Spleen (tissue), 11 donors: ENCODE measurements at regions not wholly inside any gene's neighbourhood (a gene's known extent, or its start where the extent isn't known, plus 50 kb on each side); places are given as distances from the start of the nearest gene placed in this dataset.

ENCODE experiments used
- DNase-seq: peaks from one replicate; pipeline ENCODE4 v3.0.0-alpha.2; 2020
- H3K27ac ChIP-seq, 8 donors: fragments of 200-600 bp; sonication (generic) in 7 of 8; 1 replicate in 4 of 8; 2 replicates in 4 of 8; pipeline versions ENCODE4 v1.5.0 to v1.8.0; 2016 to 2021; ENCODE audit warnings: inconsistent platforms in 4 of 8, mild to moderate bottlenecking in 4 of 8, moderate library complexity in 1 of 8
- H3K27me3 ChIP-seq, 7 donors: fragments of 200-600 bp; sonication (generic) in 6 of 7; replicated peaks in 1 of 7; 1 replicate in 4 of 7; 2 replicates in 3 of 7; pipeline versions ENCODE4 v1.5.0 to v1.8.0; 2016 to 2021; ENCODE audit warnings: inconsistent platforms in 3 of 7, mild to moderate bottlenecking in 1 of 7
- H3K36me3 ChIP-seq, 6 donors: fragments of 200-600 bp; sonication (generic) in 5 of 6; 1 replicate in 4 of 6; 2 replicates in 2 of 6; pipeline versions ENCODE4 v1.5.0 to v1.8.0; 2016 to 2021; ENCODE audit warnings: inconsistent platforms in 2 of 6
- H3K4me1 ChIP-seq, 6 donors: fragments of 200-600 bp; sonication (generic) in 5 of 6; 1 replicate in 3 of 6; 2 replicates in 3 of 6; pipeline versions ENCODE4 v1.5.0 to v1.8.0; 2016 to 2021; ENCODE audit warnings: inconsistent platforms in 3 of 6
- H3K4me3 ChIP-seq, 8 donors: fragments of 200-600 bp; sonication (generic) in 7 of 8; 1 replicate in 4 of 8; 2 replicates in 4 of 8; pipeline versions ENCODE4 v1.5.0 to v1.8.0; 2016 to 2021; ENCODE audit warnings: inconsistent platforms in 4 of 8, mild to moderate bottlenecking in 4 of 8, moderate library complexity in 2 of 8
- H3K9me3 ChIP-seq, 8 donors: fragments of 200-600 bp; sonication (generic) in 7 of 8; 1 replicate in 4 of 8; 2 replicates in 4 of 8; pipeline versions ENCODE4 v1.5.0 to v1.8.0; 2016 to 2021; ENCODE audit warnings: inconsistent platforms in 4 of 8
- CTCF ChIP-seq, 11 experiments: fragments of 200-600 bp in 7 of 11; fragments of 450-650 bp in 4 of 11; sonication (generic) in 4 of 11; IDR thresholded peaks in 8 of 11; conservative IDR thresholded peaks in 3 of 11; 1 replicate in 7 of 11; 2 replicates in 4 of 11; pipeline versions ENCODE4 v1.4.0 to v1.8.0; 2016 to 2021; ENCODE audit warnings: antibody characterized with exemption in 11 of 11, inconsistent platforms in 4 of 11, mild to moderate bottlenecking in 1 of 11
- POLR2A ChIP-seq, 3 donors: fragments of 450-650 bp; IDR thresholded peaks; one replicate each; pipeline ENCODE4 v1.5.1; 2017; ENCODE audit warnings: antibody characterized with exemption in 3 of 3, mild to moderate bottlenecking in 1 of 3
- POLR2AphosphoS5 ChIP-seq, 3 donors: sonication (generic); formaldehyde crosslinking; IDR thresholded peaks; one replicate each; pipeline ENCODE4 v1.5.1; 2017; ENCODE audit warnings: antibody characterized with exemption in 3 of 3
- WGBS, 5 donors: extraction: QIAGEN DNeasy Blood & Tissue Kit in 3 of 5; methylation state at CpG; one replicate each; pipeline versions ENCODE4 v1.1.5 to v1.1.7; 2013 to 2018; 5-methylcytosine and 5-hydroxymethylcytosine counted together
- intact Hi-C: fragments of 100-400 bp; cut with DNase I; formaldehyde crosslinking; loops from one replicate; pipeline ENCODE4 v1.15.0; 2023; ENCODE audit warnings: low total_unique reads
- donor health status: healthy with polysubstance abuse.
- donor health status: DM: no; HTN: no; CAD: no; lungs with moderate emphysema.
- donor health status: DM: no; HTN: no; CAD: no.
- donor health status: Bipolar disorder and iron deficiency.
- donor health status: healthy.
- donor health status: DM: no; HTN: no; CAD: no.
- donor health status: DM: yes; HTN: yes; CAD: no.

- Histone ChIP-seq H3K4me3 (no peak overlapping the region), H3K36me3 (no peaks in the 10 kb centered on the region), H3K4me1 (no peaks in the 10 kb centered on the region), H3K27ac (no peak overlapping the region), H3K27me3 (no peaks in the 10 kb centered on the region), H3K9me3 (no peaks in the 10 kb centered on the region)
- no peak for DNase-seq
- no peak for TF ChIP-seq POLR2AphosphoS5 (IDR thresholded peaks at IDR 0.05)
- no peak for TF ChIP-seq POLR2A (IDR thresholded peaks at IDR 0.05)
- TF ChIP-seq CTCF (IDR thresholded peaks at IDR 0.05 in 8 of 11, conservative IDR thresholded peaks at IDR 0.05 in 3 of 11), result no peak
- 86 to 94% (median 87%) methylated on average over 7 of the region's 7 CpGs for WGBS, 5 donors
- intact Hi-C loops, result no loop called here
Observed at GRCh38 chr13:59120297-59120843, 1043.4 kb downstream of the DIAPH3 start.

- WGBS, 5 donors, result 83 to 96% (median 85%) methylated on average over 3 of the region's 3 CpGs
- no peaks in the 10 kb centered on the region for H3K36me3 ChIP-seq
- TF ChIP-seq POLR2A (IDR thresholded peaks at IDR 0.05), result no peak
- no peak for TF ChIP-seq POLR2AphosphoS5 (IDR thresholded peaks at IDR 0.05)
- no peak for TF ChIP-seq CTCF (IDR thresholded peaks at IDR 0.05 in 8 of 11, conservative IDR thresholded peaks at IDR 0.05 in 3 of 11)
- H3K27ac ChIP-seq, result no peak overlapping the region
- no peaks in the 10 kb centered on the region for H3K27me3 ChIP-seq
- H3K4me1 ChIP-seq, result no peaks in the 10 kb centered on the region
- intact Hi-C loops, result no loop called here
- DNase-seq, result no peak
- H3K4me3 ChIP-seq, result no peak overlapping the region
- H3K9me3 ChIP-seq, result no peaks in the 10 kb centered on the region
Observed at GRCh38 chr13:59121507-59121906, 1042.2 kb downstream of the DIAPH3 start.

- H3K36me3 ChIP-seq, result no peaks in the 10 kb centered on the region
- H3K27ac ChIP-seq, result no peak overlapping the region
- TF ChIP-seq POLR2AphosphoS5 (IDR thresholded peaks at IDR 0.05) (no peak), POLR2A (IDR thresholded peaks at IDR 0.05) (no peak), CTCF (IDR thresholded peaks at IDR 0.05 in 8 of 11, conservative IDR thresholded peaks at IDR 0.05 in 3 of 11) (no peak)
- H3K27me3 ChIP-seq, result no peaks in the 10 kb centered on the region
- H3K4me1 ChIP-seq, result no peaks in the 10 kb centered on the region
- 84 to 93% (median 86%) methylated on average over 3 of the region's 3 CpGs for WGBS, 5 donors
- no peak overlapping the region for H3K4me3 ChIP-seq
- no peaks in the 10 kb centered on the region for H3K9me3 ChIP-seq
- intact Hi-C loops, result no loop called here
- no peak for DNase-seq
Observed at GRCh38 chr13:59126474-59126873, 1037.3 kb downstream of the DIAPH3 start.

GRCh38 chr13:59133903-59134302, 1029.8 kb downstream of the DIAPH3 start:
- no peaks in the 10 kb centered on the region for H3K27me3 ChIP-seq
- H3K27ac ChIP-seq, result no peak overlapping the region
- DNase-seq, result no peak
- 80 to 89% (median 82%) methylated on average over 3 of the region's 3 CpGs for WGBS, 5 donors
- H3K9me3 ChIP-seq, result peaks cover 0 to 13% (median 0%) of the 10 kb centered on the region in 8 donors
- H3K36me3 ChIP-seq, result no peaks in the 10 kb centered on the region
- no peaks in the 10 kb centered on the region for H3K4me1 ChIP-seq
- TF ChIP-seq CTCF (IDR thresholded peaks at IDR 0.05 in 8 of 11, conservative IDR thresholded peaks at IDR 0.05 in 3 of 11), result no peak
- TF ChIP-seq POLR2A (IDR thresholded peaks at IDR 0.05), result no peak
- no peak for TF ChIP-seq POLR2AphosphoS5 (IDR thresholded peaks at IDR 0.05)
- no peak overlapping the region for H3K4me3 ChIP-seq
- intact Hi-C loops, result no loop called here
